ENCODE measurements at regions not wholly inside any gene's neighbourhood (a gene's known extent, or its start where the extent isn't known, plus 50 kb on each side); places are given as distances from the start of the nearest gene placed in this dataset.

- no peak for TF ChIP-seq CTCF (IDR thresholded peaks at IDR 0.05)
These were observed 171.2 kb upstream of the IL15 start for GRCh38 chr4:141465171-141465570.

DNA sequence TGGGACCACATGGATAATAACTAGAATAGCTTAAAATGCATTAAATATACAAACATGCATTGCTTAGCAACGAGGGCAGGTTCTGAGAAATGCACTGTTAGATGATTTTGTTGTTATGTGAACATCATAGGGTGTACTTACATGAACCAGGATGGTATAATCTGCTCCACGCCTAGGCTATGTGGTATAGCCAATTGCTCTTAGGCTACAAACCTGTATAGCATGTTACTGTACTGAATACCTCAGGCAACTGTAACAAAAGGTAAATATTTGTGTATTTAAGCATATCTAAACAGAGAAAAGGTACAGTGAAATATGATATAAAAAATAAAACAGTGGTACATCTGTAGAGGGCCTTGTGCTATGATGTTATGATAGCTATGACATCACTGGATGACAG lies 169.2 kb upstream of the IL15 start:
- TF ChIP-seq CTCF (IDR thresholded peaks at IDR 0.05): no peak

DNA sequence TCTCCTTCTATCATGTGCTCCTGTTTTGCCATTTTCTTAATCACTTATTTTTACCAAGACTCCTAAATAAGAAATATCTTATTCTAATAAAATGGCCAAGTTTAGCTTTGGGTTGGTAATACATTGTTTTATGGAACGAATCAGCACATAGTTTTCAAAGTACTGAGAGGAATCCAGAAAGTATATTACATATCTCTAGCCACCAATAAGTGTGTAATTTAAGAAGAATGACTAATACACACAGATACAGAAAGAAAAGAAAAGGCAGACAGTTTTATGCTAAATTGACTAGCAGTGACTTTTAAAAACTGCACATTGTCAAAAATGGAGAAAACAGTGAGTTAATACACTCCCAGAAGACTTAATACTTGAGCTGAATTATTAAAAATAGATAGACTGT lies 167.0 kb upstream of the IL15 start:
- no peak for TF ChIP-seq CTCF (IDR thresholded peaks at IDR 0.05)

DNA sequence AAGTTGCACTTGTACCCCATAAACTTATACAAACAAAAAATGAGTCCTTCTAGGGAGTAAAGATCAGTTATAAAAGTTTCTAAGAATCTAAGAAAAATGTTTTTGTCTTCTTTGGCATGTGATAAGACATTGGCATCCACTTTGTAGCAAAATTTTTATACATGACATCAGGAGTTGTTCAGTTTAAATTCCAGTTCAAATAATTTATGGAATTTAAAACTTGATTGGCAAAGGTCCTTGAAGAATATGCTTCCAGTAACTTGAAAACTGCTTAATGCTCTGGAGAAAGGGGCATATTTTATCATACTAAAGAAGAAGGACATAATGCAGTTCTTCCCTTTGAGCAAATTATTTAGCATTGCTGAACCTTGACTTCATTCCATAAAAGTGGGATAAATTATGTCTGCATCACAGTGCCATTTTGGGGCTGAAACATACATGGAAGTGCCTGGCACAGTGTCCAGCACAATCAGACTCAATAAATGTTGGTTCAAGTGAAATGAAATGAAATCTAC lies 163.3 kb upstream of the IL15 start:
- no peak for TF ChIP-seq CTCF (IDR thresholded peaks at IDR 0.05)

DNA sequence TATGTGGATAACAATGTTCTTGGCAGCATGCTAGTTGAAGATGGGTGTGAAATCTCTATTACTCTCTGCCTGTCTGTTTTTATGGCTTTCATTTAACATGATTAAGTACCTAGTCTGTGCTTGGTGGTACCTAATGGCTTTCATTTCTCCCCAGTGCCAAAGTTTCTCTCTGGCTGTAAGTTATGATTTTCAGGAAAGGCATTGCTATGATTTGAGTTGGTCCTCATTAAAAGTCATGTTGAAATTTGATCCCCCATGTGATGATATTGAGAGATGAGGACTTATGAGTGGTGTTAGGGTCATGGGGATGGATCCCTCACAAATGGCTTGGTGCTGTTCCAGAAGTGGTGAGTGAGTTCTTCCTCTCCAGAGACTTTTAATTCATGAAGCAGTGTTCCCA lies 162.4 kb upstream of the IL15 start:
- no peak for TF ChIP-seq CTCF (IDR thresholded peaks at IDR 0.05)

DNA sequence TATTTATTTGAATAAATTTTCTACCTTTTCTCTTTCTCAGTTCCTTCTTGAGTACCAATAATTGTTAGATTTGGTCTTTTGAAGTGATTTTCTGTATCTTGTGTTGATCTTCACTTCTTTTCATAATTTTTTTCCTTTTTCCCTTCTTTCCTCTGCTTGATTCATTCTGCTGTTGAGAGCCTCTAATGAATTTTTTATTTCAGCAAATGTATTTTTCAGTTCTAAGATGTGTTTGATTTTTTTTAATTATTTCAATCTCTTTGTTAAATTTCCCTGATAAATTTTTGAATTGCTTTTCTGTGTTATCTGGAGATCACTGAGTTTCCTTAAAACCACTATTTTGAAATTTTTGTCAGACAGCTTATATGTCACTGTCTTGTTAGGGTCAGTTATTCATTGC lies 155.4 kb upstream of the IL15 start:
- no peak for TF ChIP-seq CTCF (IDR thresholded peaks at IDR 0.05)

GRCh38 chr4:141486375-141486997 lies 149.9 kb upstream of the IL15 start:
- TF ChIP-seq CTCF (IDR thresholded peaks at IDR 0.05): no peak

DNA sequence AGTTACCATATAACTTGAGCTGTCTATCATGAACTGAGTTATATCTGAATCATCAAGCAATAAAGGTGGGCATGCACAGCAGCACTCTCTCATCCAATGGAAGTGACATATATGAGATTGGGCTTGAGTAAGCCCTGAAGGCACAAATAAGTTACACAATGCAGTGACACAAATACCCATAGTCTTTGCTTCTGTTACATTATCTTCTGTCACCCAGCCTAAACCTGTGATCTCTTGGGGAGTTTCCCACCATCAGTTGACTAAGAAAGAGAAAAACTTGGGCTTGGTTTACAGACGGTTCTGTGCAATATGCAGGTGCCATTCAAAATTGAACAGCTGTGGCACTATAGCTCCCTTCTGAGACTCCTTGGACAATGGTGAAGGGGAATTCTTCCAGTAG lies 138.8 kb upstream of the IL15 start:
- TF ChIP-seq CTCF (IDR thresholded peaks at IDR 0.05): no peak

Measured in LNCAP (cell line).